Right lobe of liver (tissue), 6 donors: ENCODE measurements at regions not wholly inside any gene's neighbourhood (a gene's known extent, or its start where the extent isn't known, plus 50 kb on each side); places are given as distances from the start of the nearest gene placed in this dataset.

Source experiments
- ATAC-seq, 4 donors: fragments of 200-7000 bp; cut with Tn5 transposase; one replicate each; pipeline ENCODE4 v1.9.1; 2020; ENCODE audit warnings: mild to moderate bottlenecking in 4 of 4, moderate library complexity in 4 of 4
- DNase-seq, 3 donors: peaks; one replicate each; pipeline ENCODE4 v3.0.0-alpha.2; 2020
- H3K27ac ChIP-seq, 3 donors: fragments of 200-600 bp; one replicate each; pipeline ENCODE4 v1.8.0; 2022
- H3K27me3 ChIP-seq, 2 donors: fragments of 200-600 bp; one replicate each; pipeline ENCODE4 v1.8.0; 2022
- H3K36me3 ChIP-seq, 4 donors: fragments of 200-600 bp; sonication (generic) in 1 of 4; one replicate each; pipeline versions ENCODE4 v1.5.1 to v1.8.0; 2017 to 2022; ENCODE audit warnings: control low read depth in 1 of 4
- H3K4me1 ChIP-seq, 4 donors: fragments of 200-600 bp; sonication (generic) in 1 of 4; one replicate each; pipeline versions ENCODE4 v1.5.1 to v1.8.0; 2017 to 2022; ENCODE audit warnings: control low read depth in 1 of 4
- H3K4me3 ChIP-seq, 3 donors: fragments of 200-600 bp; one replicate each; pipeline ENCODE4 v1.8.0; 2022
- H3K9me3 ChIP-seq, 4 donors: fragments of 200-600 bp; sonication (generic) in 1 of 4; one replicate each; pipeline versions ENCODE4 v1.5.1 to v1.8.0; 2017 to 2022; ENCODE audit warnings: control low read depth in 1 of 4
- CTCF ChIP-seq, 4 donors: fragments of 200-600 bp in 3 of 4; fragments of 450-650 bp in 1 of 4; IDR thresholded peaks; one replicate each; pipeline versions ENCODE4 v1.5.1 to v1.8.0; 2016 to 2022; ENCODE audit warnings: antibody characterized with exemption in 4 of 4, mild to moderate bottlenecking in 2 of 4
- POLR2A ChIP-seq: fragments of 450-650 bp; IDR thresholded peaks from one replicate; pipeline ENCODE4 v1.6.1; 2017; ENCODE audit warnings: antibody characterized with exemption, mild to moderate bottlenecking
- WGBS: methylation state at CpG from one replicate; pipeline ENCODE4 v1.1.6; 2018; ENCODE audit warnings: low coverage, low lambda C conversion rate; ENCODE audit not compliant: insufficient coverage; ENCODE audit errors: missing lambda C conversion rate; 5-methylcytosine and 5-hydroxymethylcytosine counted together
- intact Hi-C, 2 donors: fragments of 100-400 bp; cut with DNase I; formaldehyde crosslinking; loops; one replicate each; pipeline versions ENCODE4 v1.11.2 to v1.14.1; 2022
- donor health status: DM: no; HTN: yes; CAD: no.
- donor health status: DM: no; HTN: no; CAD: no.
- donor health status: DM: no; HTN: no; CAD: no.
- donor health status: DM: no; HTN: yes; CAD: no.
- donor health status: DM: no; HTN: yes; CAD: no.

GRCh38 chr11:127677660-127678425 is 677.3 kb upstream of the KIRREL3 start:
- intact Hi-C loops: no loop called here
- no peak for ATAC-seq
- no peak overlapping the region for H3K27ac ChIP-seq
- WGBS: 83% methylated on average over 4 of the region's 4 CpGs
- H3K36me3 ChIP-seq: no peaks in the 10 kb centered on the region
- H3K27me3 ChIP-seq: no peaks in the 10 kb centered on the region
- TF ChIP-seq POLR2A (no peak), CTCF (IDR thresholded peaks at IDR 0.05) (no peak)
- no peak for DNase-seq
- no peak overlapping the region for H3K4me3 ChIP-seq
- no peaks in the 10 kb centered on the region for H3K9me3 ChIP-seq
- H3K4me1 ChIP-seq: no peaks in the 10 kb centered on the region

- no peaks in the 10 kb centered on the region for H3K9me3 ChIP-seq
- no peaks in the 10 kb centered on the region for H3K4me1 ChIP-seq
- no peak overlapping the region for H3K4me3 ChIP-seq
- H3K27me3 ChIP-seq: no peaks in the 10 kb centered on the region
- DNase-seq (no peak), ATAC-seq (peak in 3 of 4 donors; percentile 18 to 63 (median 53))
- intact Hi-C loops: no loop called here
- TF ChIP-seq CTCF (IDR thresholded peaks at IDR 0.05) (no peak), POLR2A (no peak)
- no peak overlapping the region for H3K27ac ChIP-seq
- 24% methylated on average over 2 of the region's 2 CpGs for whole genome bisulfite sequencing
- H3K36me3 ChIP-seq: no peaks in the 10 kb centered on the region
Measured at GRCh38 chr11:127675581-127675980, 675.0 kb upstream of the KIRREL3 start.

GRCh38 chr11:127674754-127675153 is 674.2 kb upstream of the KIRREL3 start:
- ATAC-seq: no peak
- intact Hi-C loops: no loop called here

GRCh38 chr11:127670374-127671119 is 670.0 kb upstream of the KIRREL3 start:
- H3K4me3 ChIP-seq: no peak overlapping the region
- no peak overlapping the region for H3K27ac ChIP-seq
- H3K9me3 ChIP-seq: no peaks in the 10 kb centered on the region
- intact Hi-C loops: no loop called here
- TF ChIP-seq POLR2A (no peak), CTCF (IDR thresholded peaks at IDR 0.05) (no peak)
- 57% methylated on average over 10 of the region's 10 CpGs for WGBS
- no peaks in the 10 kb centered on the region for H3K4me1 ChIP-seq
- no peaks in the 10 kb centered on the region for H3K36me3 ChIP-seq
- no peak for ATAC-seq
- no peak for DNase-seq
- no peaks in the 10 kb centered on the region for H3K27me3 ChIP-seq

More at GRCh38 chr11:127674754-127675153, 674.2 kb upstream of the KIRREL3 start:
- Histone ChIP-seq H3K4me3 (no peak overlapping the region), H3K9me3 (no peaks in the 10 kb centered on the region), H3K27me3 (no peaks in the 10 kb centered on the region), H3K4me1 (no peaks in the 10 kb centered on the region), H3K27ac (no peak overlapping the region), H3K36me3 (no peaks in the 10 kb centered on the region)
- TF ChIP-seq CTCF (IDR thresholded peaks at IDR 0.05) (no peak), POLR2A (no peak)
- WGBS: 81% methylated on average over 2 of the region's 2 CpGs
- no peak for DNase-seq
